ENCODE measurements at regions not wholly inside any gene's neighbourhood (a gene's known extent, or its start where the extent isn't known, plus 50 kb on each side); places are given as distances from the start of the nearest gene placed in this dataset.
A peak's percentile ranks its signal among the peaks of the same experiment; 100 is the strongest.
"Not testable (repeated sequence)": the region's sequence is repeated elsewhere in the genome, so short reads cannot be mapped to it uniquely, and the experiment has no call there.

- DNase-seq: peak; percentile 91
Observed at GRCh38 chr21:20882462-20883407, 115.5 kb upstream of the NCAM2 start.

GRCh38 chr21:20883408-20883800 is 114.8 kb upstream of the NCAM2 start:
- no peak for DNase-seq

GRCh38 chr21:20902511-20902910 is 95.7 kb upstream of the NCAM2 start:
- peak; percentile 52 for DNase-seq

- peak; percentile 42 for DNase-seq
Observed at GRCh38 chr21:20902998-20903397, 95.2 kb upstream of the NCAM2 start.

GRCh38 chr21:20927555-20927954 is 70.7 kb upstream of the NCAM2 start:
- not testable (repeated sequence) for DNase-seq

- DNase-seq: no peak
Observed at GRCh38 chr21:20942523-20942922, 55.7 kb upstream of the NCAM2 start.

- no peak for DNase-seq
Observed at GRCh38 chr21:20943561-20943997, 54.6 kb upstream of the NCAM2 start.

GRCh38 chr21:20944139-20944538 is 54.1 kb upstream of the NCAM2 start:
- DNase-seq: no peak

- no peak for DNase-seq
Observed at GRCh38 chr21:20946701-20947100, 51.5 kb upstream of the NCAM2 start.

Measured in OCI-M1 (cell line).